Neural cell (in vitro differentiated cells): ENCODE measurements at regions not wholly inside any gene's neighbourhood (a gene's known extent, or its start where the extent isn't known, plus 50 kb on each side); places are given as distances from the start of the nearest gene placed in this dataset.

ENCODE experiments used
- H2AFZ ChIP-seq: fragments of 200-600, 300-800 bp; sonication (generic), shearing (Covaris generic); 2 replicates; pipeline ENCODE4 v1.6.0; 2014; ENCODE audit warnings: low read depth, mild to moderate bottlenecking, antibody characterized with exemption, low read length, moderate library complexity
- H3F3A ChIP-seq: fragments of 200-600 bp; shearing (Covaris generic); 2 replicates; pipeline ENCODE4 v1.6.1; 2016; ENCODE audit warnings: mild to moderate bottlenecking, moderate library complexity, mixed read lengths, antibody characterized with exemption, low read length; ENCODE audit not compliant: insufficient read depth, poor library complexity, severe bottlenecking
- H3K27ac ChIP-seq: fragments of 200-600, 300-800 bp; sonication (generic), shearing (Covaris generic); 2 replicates; pipeline ENCODE4 v1.5.1; 2014; ENCODE audit warnings: mild to moderate bottlenecking, low read length, moderate library complexity
- H3K27me3 ChIP-seq: fragments of 300-800, 200-600 bp; sonication (generic), shearing (Covaris generic); 2 replicates; pipeline ENCODE4 v1.6.0; 2014; ENCODE audit warnings: mild to moderate bottlenecking, low read depth, low read length, moderate library complexity; ENCODE audit not compliant: insufficient read depth
- H3K36me3 ChIP-seq: fragments of 300-800, 200-600 bp; sonication (generic), shearing (Covaris generic); 2 replicates; pipeline ENCODE4 v1.5.1; 2014; ENCODE audit warnings: mild to moderate bottlenecking, antibody characterized with exemption, low read length, moderate library complexity; ENCODE audit not compliant: insufficient read depth
- H3K4me2 ChIP-seq: fragments of 300-800, 200-600 bp; sonication (generic), shearing (Covaris generic); 2 replicates; pipeline ENCODE4 v1.6.0; 2014; ENCODE audit warnings: mild to moderate bottlenecking, low read length
- H3K4me3 ChIP-seq: fragments of 300-800, 200-600 bp; sonication (generic), shearing (Covaris generic); 2 replicates; pipeline ENCODE4 v1.5.1; 2014; ENCODE audit warnings: mild to moderate bottlenecking, low read length, moderate library complexity
- H3K79me2 ChIP-seq: fragments of 200-600 bp; shearing (Covaris generic); replicated peaks from 2 replicates; pipeline ENCODE4 v1.6.0; 2014; ENCODE audit warnings: mild to moderate bottlenecking, low read length, moderate library complexity; ENCODE audit not compliant: insufficient read depth
- H3K9ac ChIP-seq: fragments of 300-800, 200-600 bp; sonication (generic), shearing (Covaris generic); 2 replicates; pipeline ENCODE4 v1.6.1; 2016; ENCODE audit warnings: mild to moderate bottlenecking, low read length, mixed read lengths
- H3K9me2 ChIP-seq: fragments of 200-600 bp; shearing (Covaris generic); 2 replicates; pipeline ENCODE4 v1.6.1; 2016; ENCODE audit warnings: mild to moderate bottlenecking, low read length, mixed read lengths; ENCODE audit not compliant: insufficient read depth
- H3K9me3 ChIP-seq: fragments of 200-600, 300-800 bp; sonication (generic), shearing (Covaris generic); 2 replicates; pipeline ENCODE4 v1.6.1; 2016; ENCODE audit warnings: mild to moderate bottlenecking, mixed run types, low read length, moderate library complexity, mixed read lengths
- H4K20me1 ChIP-seq: fragments of 200-600 bp; shearing (Covaris generic); 2 replicates; pipeline ENCODE4 v1.6.1; 2016; ENCODE audit warnings: mild to moderate bottlenecking, mixed run types; ENCODE audit not compliant: insufficient read depth
- EP300 ChIP-seq: fragments of 450-650 bp; conservative IDR thresholded peaks from 2 replicates; pipeline ENCODE4 v1.6.1; 2014; ENCODE audit warnings: antibody characterized with exemption, mild to moderate bottlenecking, moderate library complexity; ENCODE audit not compliant: poor library complexity, severe bottlenecking
- EZH2 ChIP-seq: fragments of 200-600, 300-800 bp; shearing (Covaris generic), sonication (generic); IDR thresholded peaks from 2 replicates; pipeline ENCODE4 v1.6.1; 2014; ENCODE audit warnings: antibody characterized with exemption, low read length, borderline replicate concordance, mild to moderate bottlenecking; ENCODE audit not compliant: insufficient read depth, poor library complexity, severe bottlenecking
- MXI1 ChIP-seq: fragments of 450-650 bp; conservative IDR thresholded peaks from 2 replicates; pipeline ENCODE4 v1.6.1; 2014; ENCODE audit warnings: antibody characterized with exemption, mild to moderate bottlenecking; ENCODE audit not compliant: poor library complexity, severe bottlenecking
- POLR2AphosphoS5 ChIP-seq: IDR thresholded peaks from 2 replicates; pipeline ENCODE4 v1.6.1; 2012
- RAD21 ChIP-seq: fragments of 450-650 bp; conservative IDR thresholded peaks from 2 replicates; pipeline ENCODE4 v1.6.1; 2014; ENCODE audit warnings: antibody characterized with exemption, mild to moderate bottlenecking, moderate library complexity
- SMC3 ChIP-seq: fragments of 450-650 bp; conservative IDR thresholded peaks from 2 replicates; pipeline ENCODE4 v1.6.1; 2014; ENCODE audit warnings: antibody characterized with exemption, mild to moderate bottlenecking, moderate library complexity; ENCODE audit not compliant: poor library complexity
- TAF1 ChIP-seq: IDR thresholded peaks from 2 replicates; pipeline ENCODE4 v1.6.1; 2012; ENCODE audit warnings: low read depth
- TF ChIP-seq, protein P1 (sequence below): fragments of 450-650 bp; IDR thresholded peaks from 2 replicates; pipeline ENCODE4 v1.5.1; 2014; ENCODE audit warnings: antibody characterized with exemption, mild to moderate bottlenecking, moderate library complexity; ENCODE audit not compliant: poor library complexity, severe bottlenecking
- TF ChIP-seq, protein P2 (sequence below): IDR thresholded peaks from 2 replicates; pipeline ENCODE4 v1.6.1; 2012; ENCODE audit warnings: borderline replicate concordance

DNA sequence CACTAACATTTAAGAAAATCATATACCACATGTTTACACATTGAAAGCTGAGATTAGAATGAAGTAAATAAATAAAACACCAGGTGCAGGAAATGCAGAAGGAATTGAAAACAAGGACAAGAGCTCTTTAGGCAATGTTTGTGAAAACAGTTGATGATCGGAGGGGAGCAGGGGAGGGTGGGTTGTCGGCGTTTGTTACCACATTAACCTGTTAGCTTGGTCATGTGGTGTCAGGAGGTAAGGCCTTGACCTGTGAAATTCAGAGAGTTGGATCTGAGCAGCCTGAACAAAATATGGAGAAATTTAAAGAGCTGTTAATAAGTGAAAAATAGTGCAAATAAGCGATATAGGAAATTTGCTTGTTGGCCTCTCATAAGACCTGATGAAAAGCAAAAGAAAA lies 759.9 kb downstream of the PDHA2 start:
- Histone ChIP-seq H2AFZ (no peak overlapping the region), H3K36me3 (no peaks in the 10 kb centered on the region), H3K27ac (no peak overlapping the region), H3K9me3 (no peaks in the 10 kb centered on the region), H3K9ac (no peak overlapping the region), H3K9me2 (no peaks in the 10 kb centered on the region), H3K4me2 (no peak overlapping the region), H3K27me3 (no peaks in the 10 kb centered on the region), H3F3A (no peaks in the 10 kb centered on the region), H4K20me1 (no peaks in the 10 kb centered on the region), H3K79me2 (no peaks in the 10 kb centered on the region), H3K4me3 (no peak overlapping the region)
- no peak for TF ChIP-seq EP300
- TF ChIP-seq, protein P1, sequence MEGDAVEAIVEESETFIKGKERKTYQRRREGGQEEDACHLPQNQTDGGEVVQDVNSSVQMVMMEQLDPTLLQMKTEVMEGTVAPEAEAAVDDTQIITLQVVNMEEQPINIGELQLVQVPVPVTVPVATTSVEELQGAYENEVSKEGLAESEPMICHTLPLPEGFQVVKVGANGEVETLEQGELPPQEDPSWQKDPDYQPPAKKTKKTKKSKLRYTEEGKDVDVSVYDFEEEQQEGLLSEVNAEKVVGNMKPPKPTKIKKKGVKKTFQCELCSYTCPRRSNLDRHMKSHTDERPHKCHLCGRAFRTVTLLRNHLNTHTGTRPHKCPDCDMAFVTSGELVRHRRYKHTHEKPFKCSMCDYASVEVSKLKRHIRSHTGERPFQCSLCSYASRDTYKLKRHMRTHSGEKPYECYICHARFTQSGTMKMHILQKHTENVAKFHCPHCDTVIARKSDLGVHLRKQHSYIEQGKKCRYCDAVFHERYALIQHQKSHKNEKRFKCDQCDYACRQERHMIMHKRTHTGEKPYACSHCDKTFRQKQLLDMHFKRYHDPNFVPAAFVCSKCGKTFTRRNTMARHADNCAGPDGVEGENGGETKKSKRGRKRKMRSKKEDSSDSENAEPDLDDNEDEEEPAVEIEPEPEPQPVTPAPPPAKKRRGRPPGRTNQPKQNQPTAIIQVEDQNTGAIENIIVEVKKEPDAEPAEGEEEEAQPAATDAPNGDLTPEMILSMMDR, result no peak
- no peak for TF ChIP-seq MXI1
- no peak for TF ChIP-seq RAD21
- TF ChIP-seq EZH2, result no peak
- TF ChIP-seq, protein P2, sequence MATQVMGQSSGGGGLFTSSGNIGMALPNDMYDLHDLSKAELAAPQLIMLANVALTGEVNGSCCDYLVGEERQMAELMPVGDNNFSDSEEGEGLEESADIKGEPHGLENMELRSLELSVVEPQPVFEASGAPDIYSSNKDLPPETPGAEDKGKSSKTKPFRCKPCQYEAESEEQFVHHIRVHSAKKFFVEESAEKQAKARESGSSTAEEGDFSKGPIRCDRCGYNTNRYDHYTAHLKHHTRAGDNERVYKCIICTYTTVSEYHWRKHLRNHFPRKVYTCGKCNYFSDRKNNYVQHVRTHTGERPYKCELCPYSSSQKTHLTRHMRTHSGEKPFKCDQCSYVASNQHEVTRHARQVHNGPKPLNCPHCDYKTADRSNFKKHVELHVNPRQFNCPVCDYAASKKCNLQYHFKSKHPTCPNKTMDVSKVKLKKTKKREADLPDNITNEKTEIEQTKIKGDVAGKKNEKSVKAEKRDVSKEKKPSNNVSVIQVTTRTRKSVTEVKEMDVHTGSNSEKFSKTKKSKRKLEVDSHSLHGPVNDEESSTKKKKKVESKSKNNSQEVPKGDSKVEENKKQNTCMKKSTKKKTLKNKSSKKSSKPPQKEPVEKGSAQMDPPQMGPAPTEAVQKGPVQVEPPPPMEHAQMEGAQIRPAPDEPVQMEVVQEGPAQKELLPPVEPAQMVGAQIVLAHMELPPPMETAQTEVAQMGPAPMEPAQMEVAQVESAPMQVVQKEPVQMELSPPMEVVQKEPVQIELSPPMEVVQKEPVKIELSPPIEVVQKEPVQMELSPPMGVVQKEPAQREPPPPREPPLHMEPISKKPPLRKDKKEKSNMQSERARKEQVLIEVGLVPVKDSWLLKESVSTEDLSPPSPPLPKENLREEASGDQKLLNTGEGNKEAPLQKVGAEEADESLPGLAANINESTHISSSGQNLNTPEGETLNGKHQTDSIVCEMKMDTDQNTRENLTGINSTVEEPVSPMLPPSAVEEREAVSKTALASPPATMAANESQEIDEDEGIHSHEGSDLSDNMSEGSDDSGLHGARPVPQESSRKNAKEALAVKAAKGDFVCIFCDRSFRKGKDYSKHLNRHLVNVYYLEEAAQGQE, result no peak
- TF ChIP-seq SMC3, result no peak
- TF ChIP-seq POLR2AphosphoS5, result no peak
- TF ChIP-seq TAF1, result no peak

DNA sequence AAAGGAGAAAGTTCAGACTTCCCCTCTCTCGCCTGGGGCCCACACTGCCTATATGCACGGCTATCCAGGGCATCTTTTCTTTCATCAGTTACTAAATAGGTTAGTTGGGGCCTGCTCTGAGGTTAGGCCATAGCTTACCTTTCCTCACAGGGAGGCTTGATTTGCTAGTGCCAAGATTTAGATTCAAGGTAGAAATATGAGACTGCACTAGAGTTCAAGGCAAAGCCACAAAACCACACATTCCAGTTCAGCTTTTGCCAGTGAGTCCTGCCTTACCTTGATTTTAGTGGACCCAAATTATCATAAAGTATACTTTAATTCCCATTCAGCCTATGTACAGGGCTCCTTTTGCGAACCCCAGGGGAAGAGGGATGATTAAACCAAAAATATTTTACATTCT lies 762.8 kb downstream of the PDHA2 start:
- Histone ChIP-seq H3K27ac (no peak overlapping the region), H4K20me1 (no peaks in the 10 kb centered on the region), H3K9me2 (no peaks in the 10 kb centered on the region), H3K79me2 (no peaks in the 10 kb centered on the region), H3F3A (no peaks in the 10 kb centered on the region), H3K36me3 (no peaks in the 10 kb centered on the region), H3K9ac (no peak overlapping the region), H3K27me3 (no peaks in the 10 kb centered on the region), H3K9me3 (no peaks in the 10 kb centered on the region), H2AFZ (no peak overlapping the region), H3K4me3 (no peak overlapping the region), H3K4me2 (no peak overlapping the region)
- no peak for TF ChIP-seq RAD21
- TF ChIP-seq SMC3, result no peak
- TF ChIP-seq EP300, result no peak
- TF ChIP-seq, protein P2, result no peak
- no peak for TF ChIP-seq EZH2
- TF ChIP-seq TAF1, result no peak
- no peak for TF ChIP-seq MXI1
- TF ChIP-seq, protein P1, result no peak
- TF ChIP-seq POLR2AphosphoS5, result no peak
